Upper lobe of left lung (tissue), 6 donors: ENCODE measurements at regions not wholly inside any gene's neighbourhood (a gene's known extent, or its start where the extent isn't known, plus 50 kb on each side); places are given as distances from the start of the nearest gene placed in this dataset.

ENCODE experiments used
- ATAC-seq, 2 donors: fragments of 200-7000 bp; cut with Tn5 transposase; one replicate each; pipeline ENCODE4 v1.9.1; 2022; ENCODE audit warnings: mild to moderate bottlenecking in 2 of 2, moderate library complexity in 2 of 2; ENCODE audit not compliant: low FRiP score in 2 of 2
- DNase-seq, 2 donors: peaks; one replicate each; pipeline ENCODE4 v3.0.0-alpha.2; 2019 to 2020
- H3K27ac ChIP-seq, 4 donors: fragments of 200-600 bp; sonication (generic); one replicate each; pipeline ENCODE4 v1.5.1; 2016 to 2019
- H3K27me3 ChIP-seq, 4 donors: fragments of 200-600 bp; sonication (generic); one replicate each; pipeline ENCODE4 v1.5.1; 2017 to 2019
- H3K36me3 ChIP-seq, 4 donors: fragments of 200-600 bp; sonication (generic); one replicate each; pipeline ENCODE4 v1.5.1; 2016 to 2019
- H3K4me1 ChIP-seq, 4 donors: fragments of 200-600 bp; sonication (generic); one replicate each; pipeline ENCODE4 v1.5.1; 2018 to 2019
- H3K4me3 ChIP-seq, 4 donors: fragments of 200-600 bp; sonication (generic); one replicate each; pipeline ENCODE4 v1.5.1; 2017 to 2019; ENCODE audit warnings: mild to moderate bottlenecking in 2 of 4, moderate library complexity in 1 of 4
- H3K9me3 ChIP-seq, 4 donors: fragments of 200-600 bp; sonication (generic); one replicate each; pipeline ENCODE4 v1.5.1; 2018 to 2019
- EP300 ChIP-seq, 4 donors: sonication (generic); formaldehyde crosslinking; IDR thresholded peaks; one replicate each; pipeline ENCODE4 v1.5.1; 2017; ENCODE audit warnings: antibody characterized with exemption in 4 of 4, control low read depth in 2 of 4
- POLR2A ChIP-seq, 4 donors: fragments of 450-650 bp; IDR thresholded peaks; one replicate each; pipeline ENCODE4 v1.5.1; 2016 to 2017; ENCODE audit warnings: antibody characterized with exemption in 4 of 4, mild to moderate bottlenecking in 2 of 4
- POLR2AphosphoS5 ChIP-seq, 2 donors: sonication (generic); formaldehyde crosslinking; IDR thresholded peaks; one replicate each; pipeline ENCODE4 v1.5.1; 2017; ENCODE audit warnings: antibody characterized with exemption in 2 of 2
- WGBS, 2 donors: methylation state at CpG; one replicate each; pipeline ENCODE4 v1.1.5; 2017 to 2018; 5-methylcytosine and 5-hydroxymethylcytosine counted together
- TF ChIP-seq, protein P1 (sequence below), 6 experiments: fragments of 450-650 bp in 4 of 6; fragments of 200-600 bp in 2 of 6; sonication (generic) in 2 of 6; IDR thresholded peaks; one replicate each; pipeline ENCODE4 v1.5.1; 2016 to 2019; ENCODE audit warnings: antibody characterized with exemption in 6 of 6
- donor health status: DM: no; HTN: no; CAD: no; lungs with moderate emphysema.
- donor health status: DM: no; HTN: yes; CAD: no; lungs with severe emphysema.

DNA sequence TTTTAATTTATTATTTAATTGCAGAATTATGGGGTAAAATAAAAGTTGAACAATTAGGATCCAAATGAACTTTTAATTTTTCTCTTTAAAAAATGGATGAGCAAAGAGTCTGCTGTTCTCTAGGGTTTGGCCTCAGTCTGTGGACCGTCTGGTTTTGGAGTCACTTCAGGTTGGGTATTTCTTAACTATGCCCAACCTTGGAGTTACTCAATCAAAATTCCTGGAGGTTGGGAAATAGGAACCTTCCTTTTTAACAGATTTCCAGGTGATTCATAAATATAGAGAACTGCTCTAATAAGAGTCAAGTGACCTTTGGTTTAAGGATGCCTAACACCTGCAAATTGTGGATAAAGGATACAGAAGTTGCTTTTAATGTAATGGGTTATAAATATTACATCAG is 241.5 kb upstream of the GCFC2 start:
- no peak for TF ChIP-seq POLR2A (IDR thresholded peaks at IDR 0.05)
- Histone ChIP-seq H3K4me1 (no peaks in the 10 kb centered on the region), H3K27me3 (no peaks in the 10 kb centered on the region), H3K9me3 (no peaks in the 10 kb centered on the region), H3K36me3 (no peaks in the 10 kb centered on the region), H3K27ac (no peak overlapping the region), H3K4me3 (no peak overlapping the region)
- 66 to 70% methylated on average over 1 of the region's 1 CpG for WGBS, 2 donors
- no peak for ATAC-seq
- no peak for DNase-seq

DNA sequence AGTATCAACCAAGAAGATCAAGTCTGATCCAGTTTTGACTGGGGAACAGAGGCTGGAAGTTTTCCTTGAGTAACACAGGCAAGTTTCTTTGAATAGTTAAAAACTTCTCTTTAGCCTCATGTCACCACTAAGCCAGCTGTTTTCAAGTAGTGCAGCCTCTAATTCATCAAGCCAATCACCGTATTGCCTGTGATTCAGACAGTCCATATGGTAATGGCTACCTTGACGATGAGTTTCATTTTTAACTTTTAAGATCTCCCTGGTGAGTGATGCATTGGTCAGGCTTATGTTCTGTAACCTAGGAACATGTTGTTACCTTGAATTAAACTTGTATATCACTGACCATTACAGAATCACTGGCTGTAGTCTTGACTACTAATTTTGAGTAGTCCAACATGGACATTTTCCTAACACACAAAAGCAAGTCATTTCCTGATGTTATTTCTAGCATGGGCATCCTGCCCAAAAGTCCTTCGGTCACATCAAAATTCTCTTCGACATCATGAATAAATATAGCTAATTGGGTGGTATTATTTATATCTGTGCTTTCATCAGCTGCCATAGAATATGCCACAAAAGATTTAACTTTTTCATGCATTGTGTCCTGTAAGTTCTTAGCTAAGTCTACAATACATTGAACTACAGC is 238.8 kb upstream of the GCFC2 start:
- WGBS, 2 donors, result 43 to 65% methylated on average over 4 of the region's 4 CpGs
- no peaks in the 10 kb centered on the region for H3K27me3 ChIP-seq
- ATAC-seq (no peak), DNase-seq (no peak)
- H3K9me3 ChIP-seq, result no peaks in the 10 kb centered on the region
- H3K4me3 ChIP-seq, result no peak overlapping the region
- H3K27ac ChIP-seq, result no peak overlapping the region
- H3K36me3 ChIP-seq, result no peaks in the 10 kb centered on the region
- TF ChIP-seq POLR2A (IDR thresholded peaks at IDR 0.05) (no peak), EP300 (IDR thresholded peaks at IDR 0.05) (no peak), POLR2AphosphoS5 (IDR thresholded peaks at IDR 0.05) (no peak)
- TF ChIP-seq, protein P1, sequence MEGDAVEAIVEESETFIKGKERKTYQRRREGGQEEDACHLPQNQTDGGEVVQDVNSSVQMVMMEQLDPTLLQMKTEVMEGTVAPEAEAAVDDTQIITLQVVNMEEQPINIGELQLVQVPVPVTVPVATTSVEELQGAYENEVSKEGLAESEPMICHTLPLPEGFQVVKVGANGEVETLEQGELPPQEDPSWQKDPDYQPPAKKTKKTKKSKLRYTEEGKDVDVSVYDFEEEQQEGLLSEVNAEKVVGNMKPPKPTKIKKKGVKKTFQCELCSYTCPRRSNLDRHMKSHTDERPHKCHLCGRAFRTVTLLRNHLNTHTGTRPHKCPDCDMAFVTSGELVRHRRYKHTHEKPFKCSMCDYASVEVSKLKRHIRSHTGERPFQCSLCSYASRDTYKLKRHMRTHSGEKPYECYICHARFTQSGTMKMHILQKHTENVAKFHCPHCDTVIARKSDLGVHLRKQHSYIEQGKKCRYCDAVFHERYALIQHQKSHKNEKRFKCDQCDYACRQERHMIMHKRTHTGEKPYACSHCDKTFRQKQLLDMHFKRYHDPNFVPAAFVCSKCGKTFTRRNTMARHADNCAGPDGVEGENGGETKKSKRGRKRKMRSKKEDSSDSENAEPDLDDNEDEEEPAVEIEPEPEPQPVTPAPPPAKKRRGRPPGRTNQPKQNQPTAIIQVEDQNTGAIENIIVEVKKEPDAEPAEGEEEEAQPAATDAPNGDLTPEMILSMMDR (IDR thresholded peaks at IDR 0.05), result no peak
- H3K4me1 ChIP-seq, result no peaks in the 10 kb centered on the region

DNA sequence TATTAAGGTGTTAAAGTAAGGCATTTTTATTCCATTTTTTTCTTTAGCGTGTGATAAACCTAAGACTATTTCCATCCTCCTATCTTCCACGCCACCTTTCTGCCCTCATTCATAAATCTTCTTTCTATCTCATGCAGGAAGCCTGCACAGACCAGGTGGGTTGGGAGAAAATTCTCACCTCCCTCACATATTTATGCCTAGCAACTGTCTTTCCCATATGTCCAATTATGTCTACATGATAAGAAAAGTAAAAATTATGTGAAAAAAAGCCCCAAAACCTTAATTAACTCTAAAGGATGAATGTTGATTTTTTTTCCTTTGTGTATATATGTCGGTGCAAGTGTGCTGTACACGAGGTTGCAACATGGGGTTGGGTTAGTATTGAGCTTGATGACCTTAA is 225.6 kb upstream of the GCFC2 start:
- TF ChIP-seq, protein P1 (IDR thresholded peaks at IDR 0.05), result no peak
- TF ChIP-seq EP300 (IDR thresholded peaks at IDR 0.05), result no peak
- TF ChIP-seq POLR2AphosphoS5 (IDR thresholded peaks at IDR 0.05), result no peak
- TF ChIP-seq POLR2A (IDR thresholded peaks at IDR 0.05), result no peak
- Histone ChIP-seq H3K9me3 (no peaks in the 10 kb centered on the region), H3K27ac (no peak overlapping the region), H3K4me1 (no peaks in the 10 kb centered on the region), H3K27me3 (no peaks in the 10 kb centered on the region), H3K36me3 (no peaks in the 10 kb centered on the region), H3K4me3 (no peak overlapping the region)
- DNase-seq, result no peak
- ATAC-seq, result no peak
- WGBS, 2 donors, result 83 to 87% methylated on average over 4 of the region's 4 CpGs

DNA sequence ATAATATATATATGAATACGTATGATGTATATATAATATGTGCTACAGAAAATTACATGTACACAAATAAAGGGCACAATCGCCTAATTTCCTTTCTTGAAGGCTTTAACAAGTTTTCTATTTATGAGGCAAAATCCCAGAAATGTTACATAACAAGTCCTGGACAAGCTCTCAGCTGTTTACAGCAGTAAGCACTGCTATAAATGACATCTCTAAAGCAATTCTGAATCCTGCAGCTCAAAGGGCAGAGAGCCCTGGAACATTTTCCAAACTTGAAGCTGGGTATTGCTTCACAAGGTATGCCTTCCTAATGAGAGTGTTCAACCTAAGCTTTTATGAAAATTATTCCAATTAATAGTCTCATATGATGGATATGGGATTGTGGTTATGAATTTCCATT is 222.3 kb upstream of the GCFC2 start:
- DNase-seq (no peak), ATAC-seq (no peak)
- Histone ChIP-seq H3K4me1 (no peaks in the 10 kb centered on the region), H3K36me3 (no peaks in the 10 kb centered on the region), H3K4me3 (no peak overlapping the region), H3K9me3 (no peaks in the 10 kb centered on the region), H3K27me3 (no peaks in the 10 kb centered on the region), H3K27ac (no peak overlapping the region)
- no peak for TF ChIP-seq EP300 (IDR thresholded peaks at IDR 0.05)
- TF ChIP-seq POLR2AphosphoS5 (IDR thresholded peaks at IDR 0.05), result no peak
- TF ChIP-seq, protein P1 (IDR thresholded peaks at IDR 0.05), result no peak
- no peak for TF ChIP-seq POLR2A (IDR thresholded peaks at IDR 0.05)
- 61 to 66% methylated on average over 2 of the region's 2 CpGs for WGBS, 2 donors

DNA sequence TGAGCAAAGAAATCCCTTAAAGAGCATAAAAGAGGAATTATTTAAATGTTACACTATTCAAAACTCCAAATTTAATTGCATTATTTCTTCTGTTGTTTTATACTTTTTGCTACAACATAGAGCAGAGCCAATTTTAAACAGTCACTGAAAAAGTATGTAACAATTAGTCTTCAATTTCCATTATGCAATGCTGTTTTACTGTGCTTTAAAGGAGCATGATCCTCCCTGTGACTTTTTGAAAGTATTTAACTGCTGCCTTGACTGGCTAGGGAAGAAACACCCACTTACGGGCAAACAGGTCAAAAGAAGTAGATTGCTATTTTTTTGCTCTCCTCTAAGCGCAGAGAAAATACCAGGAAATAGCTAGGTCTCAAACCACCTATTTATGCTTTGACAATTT is 217.4 kb upstream of the GCFC2 start:
- ATAC-seq (no peak), DNase-seq (no peak)
- H3K27me3 ChIP-seq, result no peaks in the 10 kb centered on the region
- WGBS, 2 donors, result 68 to 94% methylated on average over 2 of the region's 2 CpGs
- no peaks in the 10 kb centered on the region for H3K4me1 ChIP-seq
- H3K9me3 ChIP-seq, result no peaks in the 10 kb centered on the region
- H3K4me3 ChIP-seq, result no peak overlapping the region
- TF ChIP-seq, protein P1 (IDR thresholded peaks at IDR 0.05), result no peak
- TF ChIP-seq POLR2AphosphoS5 (IDR thresholded peaks at IDR 0.05) (no peak), EP300 (IDR thresholded peaks at IDR 0.05) (no peak), POLR2A (IDR thresholded peaks at IDR 0.05) (no peak)
- no peak overlapping the region for H3K27ac ChIP-seq
- no peaks in the 10 kb centered on the region for H3K36me3 ChIP-seq
